Hematopoietic multipotent progenitor cell treated with erythropoietin and hydrocortisone succinate and interleukin-3 and kit ligand, for 4 days (in vitro differentiated cells): ENCODE measurements at regions not wholly inside any gene's neighbourhood (a gene's known extent, or its start where the extent isn't known, plus 50 kb on each side); places are given as distances from the start of the nearest gene placed in this dataset.
"Not testable (repeated sequence)": the region's sequence is repeated elsewhere in the genome, so short reads cannot be mapped to it uniquely, and the experiment has no call there.

Source experiments
- DNase-seq: peaks from one replicate; pipeline ENCODE4 v3.0.0-alpha.2; 2015

- not testable (repeated sequence) for DNase-seq
Observed at GRCh38 chr6:57708061-57708460, 390.6 kb downstream of the PRIM2 start.

GRCh38 chr6:57722546-57722945, 405.1 kb downstream of the PRIM2 start:
- not testable (repeated sequence) for DNase-seq

- not testable (repeated sequence) for DNase-seq
Observed at GRCh38 chr6:57723815-57724401, 406.5 kb downstream of the PRIM2 start.

GRCh38 chr6:57729407-57729806, 412.0 kb downstream of the PRIM2 start:
- DNase-seq = not testable (repeated sequence)

GRCh38 chr6:57730726-57731125, 413.3 kb downstream of the PRIM2 start:
- DNase-seq = not testable (repeated sequence)

- not testable (repeated sequence) for DNase-seq
Observed at GRCh38 chr6:57747716-57748115, 430.3 kb downstream of the PRIM2 start.

GRCh38 chr6:57759850-57760249, 442.4 kb downstream of the PRIM2 start:
- DNase-seq = not testable (repeated sequence)

GRCh38 chr6:57792720-57793397, 475.4 kb downstream of the PRIM2 start:
- DNase-seq = not testable (repeated sequence)

- not testable (repeated sequence) for DNase-seq
Observed at GRCh38 chr6:57793398-57793762, 475.9 kb downstream of the PRIM2 start.

- peak; percentile 43 for DNase-seq
Observed at GRCh38 chr6:57799703-57800479, 482.5 kb downstream of the PRIM2 start.

GRCh38 chr6:57808581-57808980, 491.2 kb downstream of the PRIM2 start:
- DNase-seq = not testable (repeated sequence)

GRCh38 chr6:57809454-57809853, 492.0 kb downstream of the PRIM2 start:
- DNase-seq = not testable (repeated sequence)

- DNase-seq = not testable (repeated sequence)
Observed at GRCh38 chr6:57813271-57814075, 496.0 kb downstream of the PRIM2 start.

- not testable (repeated sequence) for DNase-seq
Observed at GRCh38 chr6:57815826-57816225, 498.4 kb downstream of the PRIM2 start.

- not testable (repeated sequence) for DNase-seq
Observed at GRCh38 chr6:57821325-57821724, 503.9 kb downstream of the PRIM2 start.

- not testable (repeated sequence) for DNase-seq
Observed at GRCh38 chr6:57822448-57822847, 505.0 kb downstream of the PRIM2 start.

GRCh38 chr6:57822896-57823358, 505.5 kb downstream of the PRIM2 start:
- DNase-seq = no peak

- not testable (repeated sequence) for DNase-seq
Observed at GRCh38 chr6:57837622-57838209, 520.3 kb downstream of the PRIM2 start.

GRCh38 chr6:57841551-57841950, 524.1 kb downstream of the PRIM2 start:
- DNase-seq = not testable (repeated sequence)

- DNase-seq = not testable (repeated sequence)
Observed at GRCh38 chr6:57853745-57854407, 536.4 kb downstream of the PRIM2 start.

GRCh38 chr6:57860481-57861315, 543.3 kb downstream of the PRIM2 start:
- not testable (repeated sequence) for DNase-seq
